22Rv1 (cell line): ENCODE measurements at regions not wholly inside any gene's neighbourhood (a gene's known extent, or its start where the extent isn't known, plus 50 kb on each side); places are given as distances from the start of the nearest gene placed in this dataset.

Experiments used
- ZFX ChIP-seq: fragments of 450-650 bp; IDR thresholded peaks from 2 replicates; pipeline ENCODE4 v1.6.1; 2017; ENCODE audit warnings: antibody characterized with exemption, borderline replicate concordance
- TF ChIP-seq, protein P1 (sequence below): fragments of 450-650 bp; IDR thresholded peaks from 2 replicates; pipeline ENCODE4 v1.5.1; 2017; ENCODE audit warnings: mild to moderate bottlenecking

DNA sequence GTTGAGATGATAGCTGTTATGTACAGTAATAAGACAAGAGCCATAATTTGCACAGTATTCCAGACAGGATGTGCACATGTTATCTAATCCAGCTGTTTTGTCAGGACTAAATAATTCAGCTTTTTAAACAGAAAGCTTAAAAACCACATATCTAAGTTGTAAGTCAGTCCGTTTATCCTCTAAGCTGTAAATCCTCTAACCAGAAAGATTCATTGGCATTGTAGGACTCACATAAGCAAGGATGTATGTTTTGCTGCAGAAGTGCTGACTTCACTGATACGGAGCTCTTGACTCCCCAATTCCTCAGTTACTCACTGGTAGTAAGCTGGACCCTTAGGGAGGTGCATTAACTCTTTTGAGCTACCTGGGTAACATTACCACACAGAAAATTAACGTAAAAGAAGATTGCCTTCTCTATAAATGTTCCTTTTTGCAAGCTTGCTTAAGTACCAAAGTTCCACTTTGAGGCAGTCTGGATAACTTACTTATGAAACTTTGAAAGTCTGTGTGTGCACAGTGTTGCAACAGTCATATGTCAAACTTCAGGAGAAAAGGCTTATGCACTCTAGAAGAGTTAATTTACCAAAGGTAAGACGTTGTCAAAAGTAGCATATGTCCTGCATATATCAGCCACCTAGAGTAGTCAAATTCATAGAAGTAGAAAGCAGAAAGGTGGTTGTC lies 58.3 kb upstream of the MAGEB2 start:
- TF ChIP-seq, protein P1, sequence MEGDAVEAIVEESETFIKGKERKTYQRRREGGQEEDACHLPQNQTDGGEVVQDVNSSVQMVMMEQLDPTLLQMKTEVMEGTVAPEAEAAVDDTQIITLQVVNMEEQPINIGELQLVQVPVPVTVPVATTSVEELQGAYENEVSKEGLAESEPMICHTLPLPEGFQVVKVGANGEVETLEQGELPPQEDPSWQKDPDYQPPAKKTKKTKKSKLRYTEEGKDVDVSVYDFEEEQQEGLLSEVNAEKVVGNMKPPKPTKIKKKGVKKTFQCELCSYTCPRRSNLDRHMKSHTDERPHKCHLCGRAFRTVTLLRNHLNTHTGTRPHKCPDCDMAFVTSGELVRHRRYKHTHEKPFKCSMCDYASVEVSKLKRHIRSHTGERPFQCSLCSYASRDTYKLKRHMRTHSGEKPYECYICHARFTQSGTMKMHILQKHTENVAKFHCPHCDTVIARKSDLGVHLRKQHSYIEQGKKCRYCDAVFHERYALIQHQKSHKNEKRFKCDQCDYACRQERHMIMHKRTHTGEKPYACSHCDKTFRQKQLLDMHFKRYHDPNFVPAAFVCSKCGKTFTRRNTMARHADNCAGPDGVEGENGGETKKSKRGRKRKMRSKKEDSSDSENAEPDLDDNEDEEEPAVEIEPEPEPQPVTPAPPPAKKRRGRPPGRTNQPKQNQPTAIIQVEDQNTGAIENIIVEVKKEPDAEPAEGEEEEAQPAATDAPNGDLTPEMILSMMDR = no peak
- TF ChIP-seq ZFX = no peak
